GM13976 (cell line): ENCODE measurements at regions not wholly inside any gene's neighbourhood (a gene's known extent, or its start where the extent isn't known, plus 50 kb on each side); places are given as distances from the start of the nearest gene placed in this dataset.
"Not testable (repeated sequence)": the region's sequence is repeated elsewhere in the genome, so short reads cannot be mapped to it uniquely, and the experiment has no call there.

Experiments used
- DNase-seq: peaks from one replicate; pipeline ENCODE4 v3.0.0; 2012; ENCODE audit warnings: low spot score
- CTCF ChIP-seq: IDR thresholded peaks from 2 replicates; pipeline ENCODE4 v1.5.1; 2012; ENCODE audit warnings: borderline replicate concordance, mild to moderate bottlenecking; ENCODE audit not compliant: insufficient read depth; ENCODE audit errors: extremely low read depth, missing control alignments, control extremely low read depth
- in situ Hi-C: fragments of 300-500 bp; cut with MboI; formaldehyde crosslinking; loops from one replicate; pipeline ENCODE4 v1.12.0; 2022; ENCODE audit warnings: low sequenced_read_pairs, mixed read lengths, inconsistent platforms; ENCODE audit not compliant: unreplicated experiment

DNA sequence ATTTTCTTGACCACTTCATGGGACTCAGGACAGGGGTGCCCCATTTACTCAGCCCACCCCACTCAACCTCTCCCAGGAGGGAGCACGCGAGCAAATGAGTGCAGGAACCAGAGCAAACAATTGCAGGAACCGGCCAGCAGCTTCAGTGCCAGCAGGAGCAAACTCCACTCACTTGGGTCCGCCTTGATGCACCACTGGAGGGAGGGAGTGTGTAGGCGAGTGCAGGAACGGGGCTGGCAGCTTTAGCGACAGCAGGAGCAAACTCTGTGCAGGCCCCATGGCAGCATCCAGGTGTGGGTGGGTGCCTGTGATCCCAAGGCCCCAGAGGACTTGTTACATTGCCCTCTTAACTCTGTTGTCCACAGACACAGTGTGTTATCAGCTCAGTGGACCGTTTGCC, 1667.3 kb upstream of the CELF4 start:
- DNase-seq = no peak
- no peak for TF ChIP-seq CTCF
- in situ Hi-C loops = no loop called here

- no peak for DNase-seq
- in situ Hi-C loops = no loop called here
- no peak for TF ChIP-seq CTCF
Observed at GRCh38 chr18:39232490-39232889, 1666.9 kb upstream of the CELF4 start.

GRCh38 chr18:39230086-39230803, 1664.6 kb upstream of the CELF4 start:
- no peak for DNase-seq
- no peak for TF ChIP-seq CTCF
- in situ Hi-C loops = no loop called here

DNA sequence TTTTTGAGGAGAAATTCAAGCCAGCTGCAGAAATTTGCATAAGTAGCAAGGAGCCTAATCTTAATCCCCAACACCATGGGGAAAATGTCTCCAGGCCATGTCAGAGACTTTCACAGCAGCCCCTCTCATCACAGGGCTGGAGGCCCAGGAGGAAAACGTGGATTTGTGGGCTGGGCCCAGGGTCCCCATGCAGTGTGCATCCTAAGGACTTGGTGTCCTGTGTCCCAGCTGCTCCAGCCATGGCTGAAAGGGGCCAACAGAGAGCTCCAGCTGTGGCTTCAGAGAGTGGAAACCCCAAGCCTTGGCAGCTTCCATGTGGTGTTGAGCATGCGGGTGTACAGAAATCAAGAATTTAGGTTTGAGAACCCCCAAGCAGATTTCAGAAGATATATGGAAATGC, 1662.2 kb upstream of the CELF4 start:
- DNase-seq, in situ Hi-C loops: not testable (repeated sequence)

DNA sequence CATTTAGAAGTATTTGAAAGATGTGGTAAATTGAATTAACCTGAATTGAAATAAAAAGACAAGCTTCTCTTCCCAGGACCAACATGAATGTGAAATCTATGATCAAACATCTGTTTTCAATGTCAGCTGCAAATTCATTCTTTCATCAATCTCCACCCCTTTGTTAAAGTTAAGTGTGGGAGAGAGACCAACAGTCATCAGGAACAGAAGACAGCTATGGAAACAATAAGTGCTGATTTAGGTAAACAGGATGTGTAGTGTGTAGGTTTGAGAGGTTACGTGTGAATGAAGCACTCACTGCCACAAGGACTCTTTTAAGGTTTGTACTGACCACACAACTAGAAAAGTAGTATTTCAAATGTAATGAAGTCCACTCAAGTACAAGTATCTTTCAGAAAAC, 1659.8 kb upstream of the CELF4 start:
- in situ Hi-C loops = no loop called here
- TF ChIP-seq CTCF = no peak
- no peak for DNase-seq

- DNase-seq = no peak
- TF ChIP-seq CTCF = no peak
- in situ Hi-C loops = no loop called here
Observed at GRCh38 chr18:39223283-39223682, 1657.7 kb upstream of the CELF4 start.

DNA sequence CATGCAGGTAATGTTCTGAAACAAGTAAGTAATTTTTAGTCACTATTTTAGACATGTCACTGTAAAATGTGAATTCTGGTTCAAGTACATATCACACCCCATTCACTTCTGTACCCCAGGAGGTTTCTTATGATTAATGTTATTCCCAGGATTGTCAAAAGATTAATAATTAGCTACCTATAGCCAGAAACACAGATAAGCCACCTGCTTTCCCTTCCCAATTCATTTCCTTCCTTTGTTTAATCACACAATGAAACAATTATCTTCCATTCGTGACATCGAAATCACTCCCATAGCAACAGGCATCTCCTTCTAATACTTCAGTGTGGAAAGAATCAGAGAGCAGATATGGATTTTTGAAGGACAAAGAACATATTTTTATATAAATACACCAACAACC, 1650.3 kb upstream of the CELF4 start:
- TF ChIP-seq CTCF = no peak
- in situ Hi-C loops = no loop called here
- DNase-seq = no peak
